ENCODE measurements at regions not wholly inside any gene's neighbourhood (a gene's known extent, or its start where the extent isn't known, plus 50 kb on each side); places are given as distances from the start of the nearest gene placed in this dataset.

DNA sequence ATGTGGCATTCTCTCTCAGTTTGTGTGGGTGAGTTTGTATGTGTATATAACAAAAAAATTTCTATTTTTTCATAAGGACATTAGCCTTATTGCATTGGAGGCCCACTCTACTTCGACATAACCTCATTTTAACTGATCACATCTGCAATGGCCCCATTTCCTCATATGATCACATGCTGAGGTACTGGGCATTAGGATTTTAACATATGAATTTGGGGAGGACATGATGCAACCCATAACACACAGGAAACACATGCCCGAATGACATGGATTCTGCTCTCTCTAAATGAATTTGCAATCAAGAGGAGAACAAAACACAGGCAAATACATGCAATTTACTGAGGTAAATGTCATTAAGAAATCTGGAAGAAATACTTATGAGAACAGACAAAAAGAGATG is 92.1 kb upstream of the COX7C start:
- no peaks in the 10 kb centered on the region for H3K9me3 ChIP-seq
- H3K36me3 ChIP-seq = no peaks in the 10 kb centered on the region
- no peak overlapping the region for H3K27ac ChIP-seq
- ATAC-seq = no peak
- TF ChIP-seq, protein P1, sequence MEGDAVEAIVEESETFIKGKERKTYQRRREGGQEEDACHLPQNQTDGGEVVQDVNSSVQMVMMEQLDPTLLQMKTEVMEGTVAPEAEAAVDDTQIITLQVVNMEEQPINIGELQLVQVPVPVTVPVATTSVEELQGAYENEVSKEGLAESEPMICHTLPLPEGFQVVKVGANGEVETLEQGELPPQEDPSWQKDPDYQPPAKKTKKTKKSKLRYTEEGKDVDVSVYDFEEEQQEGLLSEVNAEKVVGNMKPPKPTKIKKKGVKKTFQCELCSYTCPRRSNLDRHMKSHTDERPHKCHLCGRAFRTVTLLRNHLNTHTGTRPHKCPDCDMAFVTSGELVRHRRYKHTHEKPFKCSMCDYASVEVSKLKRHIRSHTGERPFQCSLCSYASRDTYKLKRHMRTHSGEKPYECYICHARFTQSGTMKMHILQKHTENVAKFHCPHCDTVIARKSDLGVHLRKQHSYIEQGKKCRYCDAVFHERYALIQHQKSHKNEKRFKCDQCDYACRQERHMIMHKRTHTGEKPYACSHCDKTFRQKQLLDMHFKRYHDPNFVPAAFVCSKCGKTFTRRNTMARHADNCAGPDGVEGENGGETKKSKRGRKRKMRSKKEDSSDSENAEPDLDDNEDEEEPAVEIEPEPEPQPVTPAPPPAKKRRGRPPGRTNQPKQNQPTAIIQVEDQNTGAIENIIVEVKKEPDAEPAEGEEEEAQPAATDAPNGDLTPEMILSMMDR (IDR thresholded peaks at IDR 0.05) = no peak
- TF ChIP-seq POLR2AphosphoS5 (IDR thresholded peaks at IDR 0.05) (no peak), POLR2A (IDR thresholded peaks at IDR 0.05) (no peak), EP300 (IDR thresholded peaks at IDR 0.05) (no peak)
- H3K4me1 ChIP-seq = no peaks in the 10 kb centered on the region
- 69 to 83% methylated on average over 1 to 2 of the region's 2 CpGs for WGBS, 2 donors (ENCODE audit: low coverage in 1 of 2)
- H3K4me3 ChIP-seq = no peak overlapping the region
- H3K27me3 ChIP-seq = no peaks in the 10 kb centered on the region

- Histone ChIP-seq H3K4me1 (no peaks in the 10 kb centered on the region), H3K36me3 (no peaks in the 10 kb centered on the region), H3K27me3 (no peaks in the 10 kb centered on the region), H3K27ac (no peak overlapping the region), H3K4me3 (no peak overlapping the region), H3K9me3 (no peaks in the 10 kb centered on the region)
- TF ChIP-seq POLR2A (IDR thresholded peaks at IDR 0.05) (no peak), POLR2AphosphoS5 (IDR thresholded peaks at IDR 0.05) (no peak), EP300 (IDR thresholded peaks at IDR 0.05) (no peak)
- TF ChIP-seq, protein P1 (IDR thresholded peaks at IDR 0.05) = no peak
- ATAC-seq = no peak
- WGBS, 2 donors (ENCODE audit: low coverage in 1 of 2) = 74 to 85% methylated on average over 3 of the region's 3 CpGs
Measured at GRCh38 chr5:86526811-86527348, 90.9 kb upstream of the COX7C start.

- no peaks in the 10 kb centered on the region for H3K4me1 ChIP-seq
Measured at GRCh38 chr5:86532429-86532828, 85.3 kb upstream of the COX7C start.

GRCh38 chr5:86536396-86536795 is 81.3 kb upstream of the COX7C start:
- H3K36me3 ChIP-seq = no peaks in the 10 kb centered on the region
- no peaks in the 10 kb centered on the region for H3K4me1 ChIP-seq
- 80 to 92% methylated on average over 3 of the region's 3 CpGs for WGBS, 2 donors (ENCODE audit: low coverage in 1 of 2)
- H3K27ac ChIP-seq = no peak overlapping the region
- H3K4me3 ChIP-seq = no peak overlapping the region
- no peak for ATAC-seq
- no peaks in the 10 kb centered on the region for H3K27me3 ChIP-seq
- H3K9me3 ChIP-seq = no peaks in the 10 kb centered on the region
- TF ChIP-seq, protein P1 (IDR thresholded peaks at IDR 0.05) = no peak
- no peak for TF ChIP-seq POLR2AphosphoS5 (IDR thresholded peaks at IDR 0.05)
- no peak for TF ChIP-seq EP300 (IDR thresholded peaks at IDR 0.05)
- no peak for TF ChIP-seq POLR2A (IDR thresholded peaks at IDR 0.05)

More at GRCh38 chr5:86532429-86532828, 85.3 kb upstream of the COX7C start:
- H3K36me3 ChIP-seq = no peaks in the 10 kb centered on the region
- no peaks in the 10 kb centered on the region for H3K9me3 ChIP-seq
- H3K27ac ChIP-seq = no peak overlapping the region
- H3K4me3 ChIP-seq = no peak overlapping the region
- no peak for TF ChIP-seq POLR2AphosphoS5 (IDR thresholded peaks at IDR 0.05)
- no peak for TF ChIP-seq POLR2A (IDR thresholded peaks at IDR 0.05)
- TF ChIP-seq, protein P1 (IDR thresholded peaks at IDR 0.05) = no peak
- no peak for TF ChIP-seq EP300 (IDR thresholded peaks at IDR 0.05)
- 56 to 92% methylated on average over 2 of the region's 2 CpGs for WGBS, 2 donors (ENCODE audit: low coverage in 1 of 2)
- H3K27me3 ChIP-seq = no peaks in the 10 kb centered on the region
- no peak for ATAC-seq

DNA sequence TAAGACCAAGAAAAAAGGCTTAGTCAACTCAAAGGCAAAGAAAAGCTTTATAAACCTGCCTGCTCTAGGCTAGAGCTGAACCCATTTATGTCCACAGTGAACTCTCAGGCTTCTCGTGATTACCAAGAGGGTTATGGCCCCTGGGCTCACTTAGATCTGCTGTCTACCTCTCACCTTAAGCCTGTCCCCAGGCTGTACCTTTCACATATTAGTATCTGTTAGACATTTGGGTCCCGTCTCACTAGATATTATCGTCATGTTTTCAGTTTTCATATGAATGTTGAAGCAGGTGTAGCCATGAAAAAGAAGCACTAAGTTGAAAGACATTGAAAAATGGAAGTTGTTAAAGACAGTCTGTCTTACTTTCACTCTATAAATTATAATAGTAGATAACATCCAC is 75.2 kb upstream of the COX7C start:
- Histone ChIP-seq H3K36me3 (no peaks in the 10 kb centered on the region), H3K4me1 (no peaks in the 10 kb centered on the region), H3K9me3 (no peaks in the 10 kb centered on the region), H3K27ac (no peak overlapping the region), H3K27me3 (no peaks in the 10 kb centered on the region), H3K4me3 (no peak overlapping the region)
- ATAC-seq = no peak
- 85 to 86% methylated on average over 2 to 3 of the region's 3 CpGs for WGBS, 2 donors (ENCODE audit: low coverage in 1 of 2)
- TF ChIP-seq, protein P1 (IDR thresholded peaks at IDR 0.05) = no peak
- no peak for TF ChIP-seq EP300 (IDR thresholded peaks at IDR 0.05)
- TF ChIP-seq POLR2AphosphoS5 (IDR thresholded peaks at IDR 0.05) = no peak
- no peak for TF ChIP-seq POLR2A (IDR thresholded peaks at IDR 0.05)

Data from gastroesophageal sphincter (tissue), 4 donors.